ENCODE measurements at regions not wholly inside any gene's neighbourhood (a gene's known extent, or its start where the extent isn't known, plus 50 kb on each side); places are given as distances from the start of the nearest gene placed in this dataset.
"Not testable (repeated sequence)": the region's sequence is repeated elsewhere in the genome, so short reads cannot be mapped to it uniquely, and the experiment has no call there.

DNA sequence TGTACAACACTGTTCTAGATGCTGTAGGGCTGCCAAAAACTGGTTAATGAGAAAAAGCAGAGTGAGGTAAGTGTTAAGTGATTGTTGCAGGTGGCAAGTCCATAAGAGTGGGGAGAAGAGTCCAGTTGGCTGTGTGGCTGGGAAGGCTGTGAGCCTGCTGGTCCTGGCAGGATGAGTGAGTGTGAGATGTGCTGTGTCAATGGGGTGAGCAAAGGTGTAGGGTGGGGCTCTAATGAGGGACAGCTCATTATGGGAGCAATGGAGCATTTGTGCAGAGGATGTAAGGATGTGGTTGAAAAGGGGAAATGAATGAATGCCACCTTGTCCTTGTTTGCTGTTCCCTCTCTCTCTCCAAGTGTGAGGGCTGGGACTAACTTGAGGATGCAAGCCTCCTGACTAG lies 145.3 kb upstream of the ROPN1 start:
- DNase-seq (ENCODE audit: low spot score), result no peak

DNA sequence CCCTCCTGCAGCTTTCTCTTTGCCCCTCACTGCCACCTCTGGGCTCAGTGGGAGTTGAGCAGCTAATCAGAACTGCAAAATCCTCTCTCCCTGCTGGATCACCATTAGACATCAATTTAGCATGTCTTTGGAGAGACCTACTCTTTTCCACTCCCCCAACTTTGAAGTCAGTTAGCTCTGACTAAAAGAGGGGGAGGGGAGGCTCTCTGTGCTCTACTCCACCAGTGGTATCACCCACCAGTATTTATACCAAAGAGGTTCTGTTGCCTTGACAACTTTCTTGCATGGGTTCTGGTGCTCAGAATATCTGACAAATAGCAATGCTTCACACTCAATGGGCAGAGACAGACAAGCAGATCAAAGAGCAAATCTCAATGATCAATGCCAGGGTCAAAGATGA lies 146.2 kb upstream of the ROPN1 start:
- no peak for DNase-seq (ENCODE audit: low spot score)

DNA sequence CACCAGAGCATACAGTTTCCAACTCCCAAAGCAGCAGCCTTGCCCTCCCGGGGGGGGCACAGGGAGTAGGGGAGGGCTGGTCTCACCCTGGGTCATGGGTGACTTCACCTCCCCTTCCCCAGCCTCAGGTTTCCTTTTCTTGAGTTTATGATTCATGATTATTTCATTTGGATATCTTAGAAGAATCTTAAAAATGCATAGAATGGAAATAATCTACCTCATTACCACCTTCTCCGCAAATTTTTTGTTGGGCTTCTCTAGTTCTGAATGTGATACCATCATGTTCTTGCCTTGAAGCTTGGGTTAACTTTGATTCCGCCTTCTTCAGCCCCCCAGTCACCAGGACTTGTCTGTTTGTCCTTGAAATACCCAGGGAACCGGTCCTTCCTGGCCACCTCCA lies 148.8 kb upstream of the ROPN1 start:
- no peak for DNase-seq (ENCODE audit: low spot score)

DNA sequence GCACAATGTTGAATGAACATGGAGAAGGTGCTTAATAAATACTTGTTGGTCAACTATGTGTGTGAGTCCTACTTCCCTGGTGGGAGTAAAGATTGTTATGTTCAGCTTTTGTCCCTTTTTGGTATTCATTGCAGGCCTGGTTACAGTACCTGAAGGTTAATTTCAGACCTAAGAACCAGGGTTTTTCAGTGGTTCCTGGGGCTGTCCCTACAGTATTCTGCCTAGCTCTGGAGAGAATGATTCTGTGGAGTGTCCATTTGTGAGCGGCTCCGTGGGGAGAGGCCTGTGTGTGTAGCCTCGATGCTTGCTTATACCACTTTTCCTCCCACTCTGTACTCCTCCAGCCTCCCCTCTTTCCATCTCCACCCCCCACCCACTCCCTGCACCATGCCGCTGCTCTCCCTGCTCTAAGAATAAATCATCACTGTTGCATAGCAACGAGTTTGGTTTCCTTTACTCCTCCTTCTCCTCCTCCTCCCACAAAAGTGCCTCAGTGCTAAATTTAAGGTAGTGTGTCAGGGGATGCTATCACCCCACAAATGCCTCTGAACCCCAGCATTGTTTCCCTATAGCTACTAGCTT lies 150.6 kb upstream of the ROPN1 start:
- DNase-seq (ENCODE audit: low spot score), result no peak

DNA sequence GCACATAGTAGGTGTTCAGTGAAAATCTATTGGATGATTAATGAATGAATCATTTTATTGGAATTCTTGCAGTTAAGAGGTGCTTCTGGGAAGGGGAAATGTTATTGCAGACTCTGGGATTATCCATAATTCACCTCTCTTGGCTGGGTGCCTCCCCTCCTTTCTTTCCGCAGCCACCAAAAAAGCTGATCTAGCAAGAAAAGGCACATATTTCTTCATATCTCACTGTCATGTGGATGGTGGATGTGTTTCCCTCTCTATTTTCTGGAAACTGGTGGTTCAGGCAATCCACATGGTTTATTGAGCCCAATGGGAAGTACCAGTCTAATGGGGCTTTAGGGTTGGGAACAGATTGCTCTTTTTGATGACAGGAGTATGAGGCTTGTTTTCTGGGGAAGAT lies 151.1 kb upstream of the ROPN1 start:
- no peak for DNase-seq (ENCODE audit: low spot score)

DNA sequence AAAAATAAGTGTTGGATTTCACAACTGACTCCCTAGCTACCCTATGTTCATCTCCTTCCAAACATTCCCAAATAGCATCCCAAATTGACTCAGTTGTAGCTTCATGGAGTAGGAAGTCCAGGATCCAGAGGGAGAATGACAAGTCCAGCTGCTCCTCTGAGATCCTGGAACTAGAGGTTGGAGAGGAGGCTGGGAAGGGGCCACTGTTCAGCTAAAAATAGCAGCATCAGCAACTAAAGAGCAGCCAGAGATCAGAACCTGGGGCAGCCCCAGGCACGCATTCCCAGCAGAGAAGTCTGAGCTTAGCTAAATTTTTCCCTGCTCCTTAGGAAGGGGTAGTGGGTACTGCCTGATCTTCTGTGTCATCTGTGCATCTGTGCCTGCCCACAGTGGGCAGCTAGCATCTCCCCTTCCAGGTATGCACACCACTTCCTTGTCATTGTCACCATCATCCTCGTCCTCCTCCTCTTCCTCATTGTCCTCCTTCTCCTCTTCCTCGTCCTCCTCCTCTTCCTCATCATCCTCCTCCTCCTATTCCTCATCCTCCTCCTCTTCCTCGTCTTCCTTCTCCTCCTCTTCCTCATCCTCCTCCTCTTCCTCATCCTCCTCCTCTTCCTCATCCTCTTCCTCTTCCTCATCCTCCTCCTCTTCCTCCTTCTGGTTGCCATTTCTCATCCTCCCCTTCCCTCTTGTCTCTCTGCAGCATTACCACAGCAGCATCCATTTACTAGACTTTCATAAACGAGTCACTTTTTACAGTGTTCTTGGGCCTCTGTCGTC lies 152.3 kb upstream of the ROPN1 start:
- DNase-seq (ENCODE audit: low spot score), result no peak

DNA sequence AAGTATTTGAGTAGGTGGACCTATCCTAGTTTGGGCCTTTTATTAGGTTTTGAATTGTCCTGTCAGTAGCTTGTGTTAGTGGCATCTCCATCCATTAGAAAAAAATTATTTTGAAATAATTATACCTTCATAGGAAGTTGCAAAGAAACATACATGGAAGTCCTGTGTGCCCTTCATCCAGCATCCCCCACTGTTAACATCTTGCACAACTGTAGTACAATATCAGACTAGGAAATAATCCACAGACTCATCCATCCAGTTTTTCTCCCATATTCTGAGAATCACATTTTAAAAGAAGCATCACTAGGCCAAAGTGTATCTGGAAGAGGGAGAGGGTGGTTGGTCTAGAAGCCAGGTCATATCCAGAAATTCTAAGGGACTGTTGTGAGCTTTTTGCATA lies 155.5 kb upstream of the ROPN1 start:
- no peak for DNase-seq (ENCODE audit: low spot score)

DNA sequence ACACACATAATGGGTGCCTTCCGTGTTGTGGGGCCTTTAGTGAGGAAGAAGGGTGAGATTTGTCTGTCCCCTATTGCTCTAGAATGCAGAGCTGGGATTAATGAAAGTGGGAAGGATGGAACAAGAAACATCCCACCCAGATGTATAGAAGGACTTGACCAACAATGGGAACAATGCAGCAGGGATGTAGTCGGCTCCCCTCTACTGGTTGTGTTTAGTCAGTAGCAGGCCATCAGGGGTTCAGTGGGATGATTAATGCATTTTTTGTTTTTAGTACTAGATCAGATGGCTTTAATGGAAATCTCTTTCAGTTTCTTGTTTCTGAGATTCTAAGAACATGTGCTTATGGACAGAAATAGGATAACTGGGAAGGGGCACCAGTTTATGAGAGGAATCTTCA lies 156.0 kb upstream of the ROPN1 start:
- DNase-seq (ENCODE audit: low spot score), result no peak

DNA sequence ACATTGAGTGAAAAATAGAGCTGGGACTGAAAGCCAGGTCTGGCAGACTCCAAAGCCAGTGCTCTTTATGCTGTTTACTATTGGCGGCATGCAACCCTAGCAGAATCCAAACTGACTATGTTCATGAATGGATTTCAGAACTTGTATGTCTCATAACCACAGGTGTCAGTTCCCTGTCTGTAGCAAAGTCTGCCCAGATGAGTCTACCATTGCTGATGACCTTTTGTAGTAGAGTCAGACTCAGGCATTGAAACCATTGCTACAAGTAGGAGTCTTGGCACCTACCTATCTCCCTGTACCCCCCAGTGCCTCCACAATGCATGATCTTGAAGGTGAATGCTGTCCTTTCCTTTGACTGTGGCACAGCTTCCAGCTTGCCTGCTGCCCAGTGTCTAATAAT lies 157.2 kb upstream of the ROPN1 start:
- no peak for DNase-seq (ENCODE audit: low spot score)

DNA sequence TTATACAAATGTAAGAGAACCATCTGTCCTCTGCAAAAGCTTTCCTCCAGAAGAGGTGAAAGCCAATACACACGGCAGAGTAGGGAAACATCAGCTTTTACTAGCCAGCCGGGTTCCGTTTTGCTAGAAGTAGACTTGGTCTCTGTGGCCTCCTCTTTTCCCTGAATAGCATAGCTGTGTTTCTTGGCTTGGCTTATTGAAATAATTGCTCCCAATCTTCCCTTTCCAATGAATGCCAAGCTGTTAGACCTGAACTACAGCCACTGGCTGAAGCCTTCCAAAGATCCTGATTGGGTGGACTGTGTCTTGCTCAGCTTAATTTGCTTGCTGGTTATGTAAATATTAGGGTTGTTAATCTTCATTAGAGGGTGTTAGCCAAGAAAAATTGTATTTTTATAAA lies 157.8 kb upstream of the ROPN1 start:
- no peak for DNase-seq (ENCODE audit: low spot score)

DNA sequence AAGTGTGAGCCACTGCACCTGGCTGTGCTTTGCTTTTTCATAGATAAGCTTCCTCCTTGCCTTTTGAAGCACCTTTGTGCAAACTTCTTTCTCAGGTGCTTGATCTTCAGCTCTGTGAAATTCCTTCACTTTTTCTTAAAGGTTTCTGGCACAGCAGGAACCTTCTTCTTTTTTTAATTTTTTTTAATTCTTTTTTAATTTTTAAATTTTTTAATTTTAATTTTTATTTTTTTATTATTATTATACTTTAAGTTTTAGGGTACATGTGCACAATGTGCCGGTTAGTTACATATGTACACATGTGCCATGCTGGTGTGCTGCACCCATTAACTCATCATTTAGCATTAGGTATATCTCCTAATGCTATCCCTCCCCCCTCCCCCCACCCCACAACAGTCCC lies 161.0 kb upstream of the ROPN1 start:
- not testable (repeated sequence) for DNase-seq (ENCODE audit: low spot score)

DNA sequence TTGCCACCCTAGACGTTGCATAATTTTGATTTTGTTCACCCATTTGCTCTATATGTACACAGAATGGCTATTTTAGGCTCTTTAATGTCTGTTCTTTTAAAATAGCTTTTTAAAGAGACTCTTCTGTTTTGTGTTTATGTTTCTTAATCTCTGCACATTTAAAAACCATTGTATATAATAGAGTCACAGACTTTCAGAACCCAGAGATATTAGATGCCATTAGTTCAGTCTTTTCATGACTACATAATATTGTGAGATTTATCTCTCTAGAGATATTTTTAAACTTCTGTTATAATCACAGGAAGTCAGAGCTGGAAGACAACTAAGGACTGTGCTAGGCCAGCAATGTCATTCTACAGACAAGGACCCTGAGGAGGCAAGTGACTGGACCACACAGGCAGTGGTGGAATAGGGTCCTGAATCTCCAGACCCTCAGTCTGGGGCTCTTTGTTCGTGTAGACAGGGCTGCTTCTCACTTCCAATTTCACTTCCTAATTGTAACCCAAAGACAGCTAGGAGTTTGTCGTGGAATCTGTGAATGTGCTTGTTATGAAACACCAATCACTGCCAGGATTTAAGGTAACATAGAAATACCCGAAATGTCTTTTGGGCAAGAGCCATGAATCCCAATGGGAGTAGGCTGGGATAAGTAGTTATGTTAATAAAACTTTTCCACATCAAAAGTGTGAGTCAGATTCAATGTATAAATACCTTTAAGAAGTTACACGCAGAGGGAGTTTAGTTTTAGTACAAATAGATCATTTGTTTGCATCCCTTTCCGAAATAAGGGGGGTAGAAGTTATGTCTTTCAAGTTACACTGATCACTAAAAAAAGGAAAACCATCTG lies 165.2 kb upstream of the ROPN1 start:
- DNase-seq (ENCODE audit: low spot score), result no peak

DNA sequence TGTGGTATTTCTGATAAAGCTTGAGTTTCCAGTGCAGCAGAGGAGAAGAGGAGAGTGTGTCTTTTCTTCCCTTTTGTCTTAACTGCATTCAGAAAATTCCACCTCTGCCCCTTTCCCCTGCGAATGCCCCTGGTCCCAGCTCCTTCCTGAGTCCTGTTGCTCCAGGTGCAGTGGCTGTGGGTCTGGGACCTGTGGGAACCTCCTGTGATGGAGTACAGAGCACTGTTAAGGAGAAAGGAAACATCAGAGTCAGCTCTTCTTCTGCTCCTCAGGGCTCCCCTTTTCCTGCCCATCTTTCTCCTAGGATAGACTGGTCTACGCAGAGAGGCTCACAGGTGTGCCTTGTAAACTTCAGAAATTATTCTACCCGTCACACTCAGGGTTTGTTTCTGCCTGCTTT lies 165.8 kb upstream of the ROPN1 start:
- DNase-seq (ENCODE audit: low spot score), result no peak

DNA sequence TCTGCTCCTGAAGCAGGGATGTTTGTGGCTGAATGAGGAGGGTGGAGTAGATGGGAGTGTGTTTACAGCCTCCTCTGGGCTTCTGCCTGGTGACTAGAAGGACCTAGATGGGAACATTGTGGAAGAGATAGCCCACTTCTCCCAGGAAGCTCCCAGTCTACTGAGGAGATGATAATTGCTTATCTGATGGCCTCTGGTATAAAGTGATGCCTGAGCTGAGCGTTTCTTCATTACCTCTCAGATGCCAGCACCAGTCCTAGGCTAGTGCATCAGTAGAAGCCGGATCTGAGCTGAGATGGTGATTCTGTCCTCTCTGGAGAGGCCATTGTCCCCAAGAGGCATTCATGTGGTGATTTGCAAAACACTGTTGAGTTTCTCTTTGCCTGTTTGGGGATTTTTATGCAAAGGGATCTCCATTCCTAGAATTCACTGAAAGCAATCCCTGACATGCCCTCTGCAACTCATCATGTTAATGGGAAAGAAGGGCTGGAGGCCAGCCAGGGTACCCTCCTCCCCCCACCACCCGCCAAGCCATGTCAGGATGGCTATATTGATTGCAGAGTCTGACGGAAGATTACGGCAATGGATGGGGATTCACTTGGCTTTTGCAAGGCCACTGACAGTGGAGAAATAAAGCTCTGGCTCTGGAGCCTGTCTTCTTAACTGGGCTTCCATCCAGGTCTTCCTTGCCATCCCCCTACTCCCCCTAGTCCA lies 166.4 kb upstream of the ROPN1 start:
- DNase-seq (ENCODE audit: low spot score), result no peak

DNA sequence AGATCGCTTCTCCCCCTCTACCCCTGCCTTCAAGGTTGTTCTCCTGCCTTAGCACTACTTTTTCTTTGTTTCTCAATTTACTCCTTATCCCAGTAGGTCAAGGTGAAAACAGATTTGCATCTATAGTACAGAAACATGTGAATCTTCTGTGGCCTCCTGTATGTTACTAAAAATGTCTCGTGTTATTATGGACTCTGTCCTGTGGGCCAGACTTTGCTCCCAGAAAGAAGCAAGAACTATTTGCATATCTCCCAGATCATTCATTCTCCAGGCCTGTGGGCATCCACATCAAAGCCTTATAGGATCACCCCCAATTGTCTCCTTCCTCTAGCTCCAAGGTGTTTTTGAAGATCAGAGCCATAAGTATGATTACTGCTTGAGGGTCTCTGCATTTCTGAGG lies 169.5 kb upstream of the ROPN1 start:
- DNase-seq (ENCODE audit: low spot score), result no peak

DNA sequence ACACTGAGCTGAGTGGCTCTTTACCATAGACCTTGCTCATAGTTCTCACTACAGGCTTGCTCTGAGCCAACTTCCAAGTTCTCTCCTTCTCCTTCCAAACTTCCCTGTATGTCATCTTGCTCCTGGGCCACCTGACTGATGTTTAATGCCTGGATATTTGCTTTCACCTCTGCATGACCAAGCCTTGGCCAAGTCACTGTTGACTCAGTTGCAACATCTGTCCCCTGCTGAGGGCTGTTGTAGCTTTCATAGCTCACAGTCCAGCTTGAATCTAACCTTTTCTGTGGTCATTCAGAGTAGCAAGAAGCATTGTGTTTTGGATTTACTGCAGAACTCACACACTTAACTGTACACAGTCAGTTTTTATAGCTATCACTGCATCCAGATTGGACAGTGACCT lies 171.8 kb upstream of the ROPN1 start:
- DNase-seq (ENCODE audit: low spot score), result no peak

DNA sequence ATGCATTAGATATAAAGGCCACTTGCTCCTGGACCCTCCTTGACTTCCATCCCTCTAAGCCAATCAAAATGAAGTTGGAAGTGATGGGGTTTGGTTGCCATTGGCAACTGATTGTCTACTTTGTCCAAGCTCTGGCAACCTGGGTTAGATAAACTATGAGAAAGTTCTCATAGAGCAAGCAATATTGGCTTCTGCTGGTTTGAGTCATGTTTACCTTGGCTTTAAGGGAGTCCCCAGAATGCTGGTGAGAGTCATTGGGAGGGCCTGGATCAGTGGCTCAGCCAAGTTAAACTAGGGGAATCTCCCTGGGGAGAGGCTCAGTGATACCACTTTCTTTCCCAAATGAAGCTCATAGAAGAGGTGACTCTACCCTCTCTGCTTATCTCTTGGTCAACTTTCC lies 176.3 kb upstream of the ROPN1 start:
- DNase-seq (ENCODE audit: low spot score), result no peak

DNA sequence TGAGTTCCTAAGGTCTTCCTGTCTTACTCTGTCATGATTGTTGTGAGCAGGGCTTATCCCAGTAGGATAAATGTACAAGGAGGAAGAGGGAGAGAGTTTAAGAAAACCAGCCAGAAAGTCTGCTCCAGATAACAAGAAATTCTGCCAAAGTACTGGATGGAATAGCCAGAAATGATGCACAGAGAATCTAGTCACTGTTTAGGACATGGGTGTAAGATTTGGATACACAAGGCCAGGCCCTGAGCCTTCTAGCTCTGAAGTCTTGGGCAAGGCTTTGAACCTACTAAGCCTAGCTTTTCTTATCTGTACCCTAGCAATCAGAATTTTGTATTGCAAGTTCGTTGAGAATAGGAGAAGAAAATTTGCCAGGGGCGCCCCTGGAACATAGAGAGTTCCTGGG lies 180.4 kb upstream of the ROPN1 start:
- no peak for DNase-seq (ENCODE audit: low spot score)

DNA sequence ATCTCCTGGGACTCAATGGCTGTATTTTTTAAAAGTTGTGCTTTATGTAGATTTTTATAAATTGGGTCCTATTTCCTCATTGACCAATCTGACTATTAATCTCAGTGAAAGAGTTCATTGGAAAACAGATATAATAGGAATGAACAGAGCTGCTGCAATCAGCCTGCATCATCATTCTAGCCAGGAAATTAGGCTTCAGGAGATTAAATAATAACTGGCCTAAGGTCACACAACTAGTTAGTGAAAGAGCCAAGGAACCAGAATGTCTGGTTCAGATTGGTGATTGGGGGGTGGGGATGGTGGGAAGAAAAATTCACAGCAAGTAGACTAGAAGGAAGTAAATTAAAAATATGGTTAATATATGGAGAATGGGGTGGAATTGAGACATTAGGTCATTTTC lies 180.9 kb upstream of the ROPN1 start:
- DNase-seq (ENCODE audit: low spot score), result no peak

DNA sequence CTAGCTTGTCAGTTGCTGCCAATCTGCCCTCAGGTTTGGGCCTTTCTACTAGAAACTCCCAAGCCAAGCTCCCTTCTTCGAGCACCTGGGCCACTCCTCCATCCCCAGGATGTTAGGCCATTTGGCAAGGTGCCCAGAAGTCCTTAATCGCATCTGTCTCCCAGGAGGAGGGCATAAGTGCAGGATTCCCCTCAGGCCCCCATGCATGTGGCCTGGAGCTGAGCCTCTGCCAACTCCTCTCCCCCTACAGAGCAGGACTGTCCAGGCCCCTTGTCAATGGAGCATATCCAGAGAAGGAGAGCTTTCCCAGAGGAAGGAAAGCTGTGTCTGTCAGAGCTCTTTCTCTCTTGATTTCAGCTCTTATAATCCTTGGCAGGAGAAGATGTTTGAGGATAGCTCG lies 182.6 kb upstream of the ROPN1 start:
- DNase-seq (ENCODE audit: low spot score), result no peak

DNA sequence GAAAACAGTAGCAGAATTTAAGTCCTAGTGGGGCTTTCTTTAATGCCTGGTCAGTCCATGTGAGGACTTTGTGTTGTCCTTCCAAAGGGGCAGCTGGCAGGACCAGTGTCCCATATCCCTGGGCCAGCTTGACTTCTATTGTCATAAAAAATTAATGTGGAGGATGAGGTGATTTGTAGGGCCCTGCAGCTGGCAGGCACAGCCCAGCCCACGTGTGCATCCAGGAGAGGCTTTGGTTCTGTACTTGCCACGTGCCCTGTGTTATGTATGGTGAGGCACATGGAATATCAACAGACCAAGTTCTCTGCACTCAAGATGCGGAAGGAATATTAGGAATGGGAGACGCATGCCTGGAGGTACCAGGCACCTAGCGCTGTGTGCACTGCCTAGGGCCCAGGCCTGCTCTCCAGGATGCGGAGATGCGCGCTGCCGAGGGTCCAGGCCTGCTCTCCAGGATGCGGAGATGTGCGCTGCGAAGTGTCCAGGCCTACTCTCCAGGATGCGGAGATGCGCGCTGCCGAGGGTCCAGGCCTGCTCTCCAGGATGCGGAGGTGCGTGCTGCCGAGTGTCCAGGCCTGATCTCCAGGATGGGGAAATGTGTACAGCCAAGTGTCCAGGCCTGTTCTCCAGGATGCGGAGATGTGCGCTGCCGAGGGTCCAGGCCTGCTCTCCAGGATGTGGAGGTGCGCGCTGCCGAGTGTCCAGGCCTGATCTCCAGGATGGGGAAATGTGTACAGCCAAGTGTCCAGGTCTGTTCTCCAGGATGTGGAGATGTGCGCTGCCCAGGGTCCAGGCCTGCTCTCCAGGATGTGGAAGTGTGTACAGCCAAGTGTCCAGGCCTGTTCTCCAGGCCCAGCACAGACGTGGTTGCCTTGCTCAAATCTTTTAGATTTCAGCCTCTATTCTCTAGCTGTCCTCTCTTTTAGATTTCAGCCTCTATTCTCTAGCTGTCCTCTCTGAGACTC lies 183.3 kb upstream of the ROPN1 start:
- DNase-seq (ENCODE audit: low spot score), result no peak

All from hematopoietic multipotent progenitor cell treated with erythropoietin and hydrocortisone succinate and interleukin-3 and kit ligand, for 17 days (in vitro differentiated cells).